Glutamatergic neuron (in vitro differentiated cells): ENCODE measurements at regions not wholly inside any gene's neighbourhood (a gene's known extent, or its start where the extent isn't known, plus 50 kb on each side); places are given as distances from the start of the nearest gene placed in this dataset.

ENCODE experiments used
- DNase-seq: peaks from one replicate; pipeline ENCODE4 v3.0.0; 2022
- H3K27ac Mint-ChIP-seq: one replicate; pipeline ENCODE4 v1.8.0; 2020; ENCODE audit warnings: mild to moderate bottlenecking, mixed read lengths, inconsistent platforms; ENCODE audit not compliant: unreplicated experiment
- H3K27me3 Mint-ChIP-seq: one replicate; pipeline ENCODE4 v1.8.0; 2020; ENCODE audit warnings: mild to moderate bottlenecking, moderate library complexity, mixed read lengths, inconsistent platforms; ENCODE audit not compliant: unreplicated experiment
- H3K36me3 Mint-ChIP-seq: one replicate; pipeline ENCODE4 v1.8.0; 2020; ENCODE audit warnings: mild to moderate bottlenecking, mixed read lengths, inconsistent platforms; ENCODE audit not compliant: unreplicated experiment
- H3K4me1 Mint-ChIP-seq: one replicate; pipeline ENCODE4 v1.8.0; 2020; ENCODE audit warnings: mild to moderate bottlenecking, low read depth, mixed read lengths, inconsistent platforms; ENCODE audit not compliant: unreplicated experiment
- H3K4me3 Mint-ChIP-seq: one replicate; pipeline ENCODE4 v1.8.0; 2020; ENCODE audit warnings: mild to moderate bottlenecking, mixed read lengths, inconsistent platforms; ENCODE audit not compliant: unreplicated experiment
- H3K9me3 Mint-ChIP-seq: one replicate; pipeline ENCODE4 v1.8.0; 2020; ENCODE audit warnings: mild to moderate bottlenecking, moderate library complexity, mixed read lengths, inconsistent platforms; ENCODE audit not compliant: unreplicated experiment
- CTCF ChIP-seq: fragments of 200-600 bp; sonication (generic); IDR thresholded peaks from one replicate; pipeline ENCODE4 v1.5.0; 2021; ENCODE audit not compliant: partially characterized antibody, unreplicated experiment

GRCh38 chr6:47970826-47971225 is 140.2 kb downstream of the PTCHD4 start:
- Mint-ChIP-seq H3K4me3 (no peak overlapping the region), H3K36me3 (peaks cover 4% of the 10 kb centered on the region), H3K4me1 (peaks cover 2% of the 10 kb centered on the region), H3K27me3 (no peaks in the 10 kb centered on the region), H3K9me3 (no peaks in the 10 kb centered on the region), H3K27ac (no peak overlapping the region)
- TF ChIP-seq CTCF: no peak
- no peak for DNase-seq

- TF ChIP-seq CTCF: no peak
- no peaks in the 10 kb centered on the region for H3K9me3 Mint-ChIP-seq
Observed at GRCh38 chr6:47967843-47968242, 143.2 kb downstream of the PTCHD4 start.

GRCh38 chr6:47964969-47965368 is 146.0 kb downstream of the PTCHD4 start:
- Mint-ChIP-seq H3K4me3 (no peak overlapping the region), H3K36me3 (peaks cover 4% of the 10 kb centered on the region), H3K9me3 (no peaks in the 10 kb centered on the region), H3K27me3 (no peaks in the 10 kb centered on the region), H3K27ac (no peak overlapping the region), H3K4me1 (no peaks in the 10 kb centered on the region)
- no peak for TF ChIP-seq CTCF
- no peak for DNase-seq

More at GRCh38 chr6:47967843-47968242, 143.2 kb downstream of the PTCHD4 start:
- no peak for DNase-seq
- Mint-ChIP-seq H3K4me3 (no peak overlapping the region), H3K27ac (no peak overlapping the region), H3K27me3 (no peaks in the 10 kb centered on the region), H3K36me3 (peaks cover 4% of the 10 kb centered on the region), H3K4me1 (no peaks in the 10 kb centered on the region)

GRCh38 chr6:47952640-47953039 is 158.4 kb downstream of the PTCHD4 start:
- H3K4me1 Mint-ChIP-seq: peaks cover 2% of the 10 kb centered on the region
- TF ChIP-seq CTCF: no peak
- no peaks in the 10 kb centered on the region for H3K27me3 Mint-ChIP-seq
- H3K4me3 Mint-ChIP-seq: no peak overlapping the region
- DNase-seq: no peak
- no peaks in the 10 kb centered on the region for H3K36me3 Mint-ChIP-seq
- H3K27ac Mint-ChIP-seq: no peak overlapping the region
- H3K9me3 Mint-ChIP-seq: no peaks in the 10 kb centered on the region

- H3K9me3 Mint-ChIP-seq: no peaks in the 10 kb centered on the region
Observed at GRCh38 chr6:47944846-47945245, 163.0 kb downstream of the OPN5 start.

More at GRCh38 chr6:47944846-47945245, 163.0 kb downstream of the OPN5 start:
- no peak for TF ChIP-seq CTCF
- H3K36me3 Mint-ChIP-seq: no peaks in the 10 kb centered on the region
- no peak for DNase-seq
- peaks cover 2% of the 10 kb centered on the region for H3K27me3 Mint-ChIP-seq
- peaks cover 2% of the 10 kb centered on the region for H3K4me1 Mint-ChIP-seq
- no peak overlapping the region for H3K4me3 Mint-ChIP-seq
- H3K27ac Mint-ChIP-seq: no peak overlapping the region
